Activated CD8-positive, alpha-beta memory T cell treated with anti-CD3 and anti-CD28 coated beads, Interleukin-2, amount 50 U/mL, for 1 hour (primary cell): ENCODE measurements at regions not wholly inside any gene's neighbourhood (a gene's known extent, or its start where the extent isn't known, plus 50 kb on each side); places are given as distances from the start of the nearest gene placed in this dataset.
"Not testable (repeated sequence)": the region's sequence is repeated elsewhere in the genome, so short reads cannot be mapped to it uniquely, and the experiment has no call there.

Experiments
- DNase-seq: peaks from one replicate; pipeline ENCODE4 v3.0.0-alpha.2; 2020; ENCODE audit errors: extremely low read depth

- no peak for DNase-seq
Measured at GRCh38 chr19:28103921-28104320, 1109.0 kb downstream of the UQCRFS1 start.

GRCh38 chr19:28084659-28085157 is 1128.2 kb downstream of the UQCRFS1 start:
- DNase-seq, result not testable (repeated sequence)

GRCh38 chr19:28076628-28077027 is 1136.3 kb downstream of the UQCRFS1 start:
- DNase-seq, result no peak

GRCh38 chr19:28075229-28075628 is 1137.7 kb downstream of the UQCRFS1 start:
- no peak for DNase-seq

- DNase-seq, result no peak
Measured at GRCh38 chr19:28074773-28075172, 1138.2 kb downstream of the UQCRFS1 start.

GRCh38 chr19:28067882-28068281 is 1145.1 kb downstream of the UQCRFS1 start:
- DNase-seq, result no peak

GRCh38 chr19:28066988-28067387 is 1146.0 kb downstream of the UQCRFS1 start:
- DNase-seq, result no peak

GRCh38 chr19:28066161-28066560 is 1146.8 kb downstream of the UQCRFS1 start:
- no peak for DNase-seq

GRCh38 chr19:28065026-28065425 is 1147.9 kb downstream of the UQCRFS1 start:
- no peak for DNase-seq

- DNase-seq, result no peak
Measured at GRCh38 chr19:28063702-28064101, 1149.2 kb downstream of the UQCRFS1 start.

GRCh38 chr19:28061111-28061510 is 1151.8 kb downstream of the UQCRFS1 start:
- DNase-seq, result no peak

- not testable (repeated sequence) for DNase-seq
Measured at GRCh38 chr19:28057026-28057425, 1155.9 kb downstream of the UQCRFS1 start.

GRCh38 chr19:28051047-28051446 is 1161.9 kb downstream of the UQCRFS1 start:
- DNase-seq, result no peak

GRCh38 chr19:28049875-28050274 is 1163.1 kb downstream of the UQCRFS1 start:
- no peak for DNase-seq

GRCh38 chr19:28046932-28047331 is 1166.0 kb downstream of the UQCRFS1 start:
- no peak for DNase-seq

- no peak for DNase-seq
Measured at GRCh38 chr19:28045621-28046020, 1167.3 kb downstream of the UQCRFS1 start.

GRCh38 chr19:28044477-28044876 is 1168.5 kb downstream of the UQCRFS1 start:
- no peak for DNase-seq

- no peak for DNase-seq
Measured at GRCh38 chr19:28042516-28042915, 1170.4 kb downstream of the UQCRFS1 start.

- no peak for DNase-seq
Measured at GRCh38 chr19:28039677-28040381, 1173.1 kb downstream of the UQCRFS1 start.

- DNase-seq, result no peak
Measured at GRCh38 chr19:28037186-28037585, 1175.8 kb downstream of the UQCRFS1 start.

- no peak for DNase-seq
Measured at GRCh38 chr19:28036486-28036885, 1176.5 kb downstream of the UQCRFS1 start.

- DNase-seq, result no peak
Measured at GRCh38 chr19:28034936-28035335, 1178.0 kb downstream of the UQCRFS1 start.

- no peak for DNase-seq
Measured at GRCh38 chr19:28028881-28029444, 1184.0 kb downstream of the UQCRFS1 start.
